Common myeloid progenitor, CD34-positive (primary cell): ENCODE measurements at regions not wholly inside any gene's neighbourhood (a gene's known extent, or its start where the extent isn't known, plus 50 kb on each side); places are given as distances from the start of the nearest gene placed in this dataset.

ENCODE experiments used
- CTCF ChIA-PET: fragments of 350-600 bp; sonication (Branson Sonifier 250); formaldehyde crosslinking; loops from one replicate; lab custom pipeline; 2021; ENCODE audit warnings: antibody characterized with exemption; lab: Charles Lee
- POLR2A ChIA-PET: fragments of 350-600 bp; sonication (Branson Sonifier 250); formaldehyde crosslinking; loops from one replicate; lab custom pipeline; 2021; ENCODE audit warnings: antibody characterized with exemption; lab: Charles Lee
- DNase-seq, 3 donors: peaks; one replicate each; pipeline versions ENCODE4 v3.0.0 to v3.0.0-alpha.2; 2013
- H3K27ac ChIP-seq, 2 experiments: 1 replicate in 1 of 2; 2 replicates in 1 of 2; pipeline ENCODE4 v1.7.0; 2013; ENCODE audit warnings: inconsistent platforms in 2 of 2, low read length in 2 of 2, mild to moderate bottlenecking in 2 of 2, low read depth in 1 of 2, moderate library complexity in 1 of 2; ENCODE audit not compliant: severe bottlenecking in 2 of 2, insufficient read depth in 1 of 2, poor library complexity in 1 of 2
- H3K27me3 ChIP-seq, 5 experiments: replicated peaks in 2 of 5; 1 replicate in 3 of 5; 2 replicates in 2 of 5; pipeline versions ENCODE4 v1.6.1 to v1.7.0; 2013; ENCODE audit warnings: low read length in 4 of 5, mild to moderate bottlenecking in 2 of 5, moderate library complexity in 2 of 5, inconsistent platforms in 1 of 5; ENCODE audit not compliant: insufficient read depth in 5 of 5, control insufficient read depth in 4 of 5
- H3K36me3 ChIP-seq, 4 experiments: 1 replicate in 2 of 4; 2 replicates in 2 of 4; pipeline versions ENCODE4 v1.6.1 to v1.7.0; 2013; ENCODE audit warnings: low read length in 3 of 4, control low read depth in 1 of 4, mild to moderate bottlenecking in 1 of 4; ENCODE audit not compliant: control insufficient read depth in 4 of 4, insufficient read depth in 4 of 4
- H3K4me1 ChIP-seq, 4 experiments: 1 replicate in 3 of 4; 2 replicates in 1 of 4; pipeline versions ENCODE4 v1.6.1 to v1.7.1; 2013; ENCODE audit warnings: low read length in 3 of 4, mild to moderate bottlenecking in 3 of 4, control low read depth in 1 of 4, inconsistent platforms in 1 of 4, moderate library complexity in 1 of 4; ENCODE audit not compliant: control insufficient read depth in 4 of 4, insufficient read depth in 4 of 4; ENCODE audit errors: control extremely low read depth in 1 of 4
- H3K4me3 ChIP-seq, 7 experiments: 1 replicate in 4 of 7; 2 replicates in 3 of 7; pipeline versions ENCODE4 v1.5.1 to v1.7.0; 2013; ENCODE audit warnings: mild to moderate bottlenecking in 7 of 7, low read length in 6 of 7, moderate library complexity in 6 of 7, inconsistent platforms in 2 of 7, low read depth in 2 of 7, control low read depth in 1 of 7; ENCODE audit not compliant: insufficient read depth in 4 of 7, control insufficient read depth in 1 of 7; ENCODE audit errors: extremely low read depth in 1 of 7
- H3K9me3 ChIP-seq, 5 experiments: 1 replicate in 4 of 5; 2 replicates in 1 of 5; pipeline versions ENCODE4 v1.6.1 to v1.7.1; 2013; ENCODE audit warnings: low read length in 4 of 5, mild to moderate bottlenecking in 2 of 5, inconsistent platforms in 1 of 5, low read depth in 1 of 5, moderate library complexity in 1 of 5; ENCODE audit not compliant: control insufficient read depth in 4 of 5, insufficient read depth in 2 of 5; ENCODE audit errors: control extremely low read depth in 1 of 5
- WGBS: methylation state at CpG from one replicate; pipeline ENCODE4 v1.1.5; 2013; ENCODE audit not compliant: insufficient coverage; 5-methylcytosine and 5-hydroxymethylcytosine counted together

DNA sequence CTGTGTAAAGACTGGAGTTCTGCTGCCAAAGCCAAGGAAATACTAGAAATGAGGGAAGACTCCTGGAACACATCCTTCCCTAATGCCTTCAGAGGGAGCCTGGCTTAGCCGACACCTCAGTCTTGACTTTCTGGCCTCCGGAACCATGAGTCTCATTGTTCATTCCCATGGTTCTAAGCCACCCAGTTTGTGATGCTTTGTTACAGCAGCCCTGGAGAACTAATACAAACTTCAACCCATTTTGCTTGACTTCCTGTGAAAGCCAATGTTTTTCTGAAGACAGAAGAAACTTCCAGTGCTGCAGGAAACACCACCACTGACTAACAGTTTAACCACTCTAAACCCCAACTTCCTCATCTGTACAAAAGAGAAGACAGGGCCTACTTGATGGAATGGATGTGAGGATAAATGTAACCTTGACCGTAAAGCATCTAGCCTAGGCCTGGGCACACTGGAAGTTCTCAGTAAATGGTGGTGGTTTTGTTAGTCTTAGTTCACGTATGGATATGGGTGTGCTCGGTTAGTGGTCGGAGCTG is 85.9 kb upstream of the RFX8 start:
- CTCF ChIA-PET: interaction anchor here (0.9 kb wide), 1 partner anchor 12 kb away, joined by 3 read pairs; no protein-coding TSS in a partner anchor
- Histone ChIP-seq H3K4me1 (peaks cover 0 to 12% (median 7%) of the 10 kb centered on the region in 4 experiments), H3K36me3 (no peaks in the 10 kb centered on the region), H3K4me3 (no peak overlapping the region), H3K9me3 (peaks cover 0 to 21% (median 10%) of the 10 kb centered on the region in 5 experiments), H3K27ac (no peak overlapping the region), H3K27me3 (no peaks in the 10 kb centered on the region)
- WGBS: 90% methylated on average over 5 of the region's 6 CpGs
- DNase-seq: peak in 2 of 3 donors; percentile 67 to 75
- POLR2A ChIA-PET: no interaction called here

DNA sequence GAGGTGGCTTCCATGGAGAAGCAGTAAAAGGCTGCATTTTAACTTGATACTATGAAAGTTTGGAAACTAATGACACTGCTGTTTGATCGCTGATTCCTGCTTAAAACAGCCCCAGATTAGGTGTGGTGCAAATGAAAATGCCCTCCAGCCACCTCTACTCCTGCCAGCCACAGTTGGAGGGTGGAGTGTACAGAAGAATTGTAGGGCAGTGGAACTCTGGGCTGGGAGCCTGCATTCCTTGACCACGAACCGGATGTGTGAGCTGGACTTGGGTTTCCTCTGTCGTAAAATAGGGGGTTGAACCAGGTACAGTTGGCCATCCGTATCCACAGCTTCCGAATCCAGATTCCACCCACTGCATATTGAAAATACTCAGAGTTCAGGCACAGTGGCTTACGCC is 84.6 kb upstream of the RFX8 start:
- WGBS: 94% methylated on average over 6 of the region's 7 CpGs
- POLR2A ChIA-PET: no interaction called here

GRCh38 chr2:101558740-101559525 is 84.0 kb upstream of the RFX8 start:
- DNase-seq: no peak
- Histone ChIP-seq H3K36me3 (no peaks in the 10 kb centered on the region), H3K9me3 (peaks cover 0 to 21% (median 10%) of the 10 kb centered on the region in 5 experiments), H3K4me3 (no peak overlapping the region), H3K27me3 (no peaks in the 10 kb centered on the region), H3K27ac (no peak overlapping the region), H3K4me1 (peaks cover 0 to 12% (median 7%) of the 10 kb centered on the region in 4 experiments)
- CTCF ChIA-PET: interaction anchor here (1.2 kb wide), 1 partner anchor 10 kb away, joined by 4 read pairs; no protein-coding TSS in a partner anchor
- WGBS: 97% methylated on average over 5 of the region's 9 CpGs
- POLR2A ChIA-PET: no interaction called here

More for the DNA sequence above, 84.6 kb upstream of the RFX8 start:
- no peak for DNase-seq
- CTCF ChIA-PET: interaction anchor here (1.2 kb wide), 1 partner anchor 9 kb away, joined by 4 read pairs; no protein-coding TSS in a partner anchor
- no peak overlapping the region for H3K27ac ChIP-seq
- H3K4me3 ChIP-seq: peak overlapping the region in 1 of 7 experiments; percentile 11
- H3K36me3 ChIP-seq: no peaks in the 10 kb centered on the region
- no peaks in the 10 kb centered on the region for H3K27me3 ChIP-seq
- peaks cover 0 to 12% (median 7%) of the 10 kb centered on the region in 4 experiments for H3K4me1 ChIP-seq
- peaks cover 0 to 21% (median 10%) of the 10 kb centered on the region in 5 experiments for H3K9me3 ChIP-seq

- CTCF ChIA-PET: no interaction called here
Measured at GRCh38 chr2:101556033-101556459, 81.1 kb upstream of the RFX8 start.

GRCh38 chr2:101551336-101551888 is 76.5 kb upstream of the RFX8 start:
- Histone ChIP-seq H3K36me3 (no peaks in the 10 kb centered on the region), H3K4me3 (no peak overlapping the region), H3K27me3 (no peaks in the 10 kb centered on the region), H3K27ac (no peak overlapping the region), H3K9me3 (no peaks in the 10 kb centered on the region), H3K4me1 (peaks cover 0 to 3% (median 0%) of the 10 kb centered on the region in 4 experiments)
- ChIA-PET CTCF (interaction anchor here (1.0 kb wide), 1 partner anchor 195 kb away, joined by 3 read pairs; no protein-coding TSS in a partner anchor), POLR2A (interaction anchor here (0.5 kb wide), 1 partner anchor 51 kb away, joined by 3 read pairs; no protein-coding TSS in a partner anchor)
- WGBS: 71% methylated on average over 1 of the region's 5 CpGs
- no peak for DNase-seq

More at GRCh38 chr2:101556033-101556459, 81.1 kb upstream of the RFX8 start:
- H3K27ac ChIP-seq: no peak overlapping the region
- no peak overlapping the region for H3K4me3 ChIP-seq
- H3K27me3 ChIP-seq: no peaks in the 10 kb centered on the region
- H3K36me3 ChIP-seq: no peaks in the 10 kb centered on the region
- no peak for DNase-seq
- POLR2A ChIA-PET: no interaction called here
- H3K4me1 ChIP-seq: peaks cover 0 to 8% (median 5%) of the 10 kb centered on the region in 4 experiments
- WGBS: 96% methylated on average over 7 of the region's 7 CpGs
- peaks cover 0 to 18% (median 10%) of the 10 kb centered on the region in 5 experiments for H3K9me3 ChIP-seq

DNA sequence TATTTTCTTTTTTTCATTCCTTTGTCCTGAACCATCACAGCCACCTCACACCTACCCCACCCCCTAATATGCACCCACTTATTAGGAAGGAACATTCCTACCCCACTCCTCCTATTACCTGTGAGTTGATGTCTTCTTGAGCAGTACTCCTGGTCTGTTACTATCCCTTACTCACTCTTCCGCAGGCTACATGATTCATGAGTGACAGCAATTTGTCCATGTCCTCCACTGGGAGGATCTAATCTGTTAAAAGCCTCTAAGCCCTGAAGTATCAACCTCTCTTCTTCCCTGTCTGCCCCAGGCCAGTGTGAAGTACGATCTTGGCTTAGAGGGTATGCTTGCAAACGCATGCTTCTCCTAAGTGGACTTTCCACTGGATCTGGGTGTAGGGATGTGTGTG is 75.6 kb upstream of the RFX8 start:
- H3K27me3 ChIP-seq: no peaks in the 10 kb centered on the region
- H3K27ac ChIP-seq: no peak overlapping the region
- DNase-seq: no peak
- H3K36me3 ChIP-seq: no peaks in the 10 kb centered on the region
- ChIA-PET POLR2A (interaction anchor here (0.5 kb wide), 1 partner anchor 50 kb away, joined by 3 read pairs; no protein-coding TSS in a partner anchor), CTCF (interaction anchor here (1.0 kb wide), 1 partner anchor 195 kb away, joined by 3 read pairs; no protein-coding TSS in a partner anchor)
- no peak overlapping the region for H3K4me3 ChIP-seq
- H3K9me3 ChIP-seq: no peaks in the 10 kb centered on the region
- WGBS: 100% methylated on average over 1 of the region's 3 CpGs
- peaks cover 0 to 3% (median 0%) of the 10 kb centered on the region in 4 experiments for H3K4me1 ChIP-seq
